ENCODE measurements at regions not wholly inside any gene's neighbourhood (a gene's known extent, or its start where the extent isn't known, plus 50 kb on each side); places are given as distances from the start of the nearest gene placed in this dataset.

DNA sequence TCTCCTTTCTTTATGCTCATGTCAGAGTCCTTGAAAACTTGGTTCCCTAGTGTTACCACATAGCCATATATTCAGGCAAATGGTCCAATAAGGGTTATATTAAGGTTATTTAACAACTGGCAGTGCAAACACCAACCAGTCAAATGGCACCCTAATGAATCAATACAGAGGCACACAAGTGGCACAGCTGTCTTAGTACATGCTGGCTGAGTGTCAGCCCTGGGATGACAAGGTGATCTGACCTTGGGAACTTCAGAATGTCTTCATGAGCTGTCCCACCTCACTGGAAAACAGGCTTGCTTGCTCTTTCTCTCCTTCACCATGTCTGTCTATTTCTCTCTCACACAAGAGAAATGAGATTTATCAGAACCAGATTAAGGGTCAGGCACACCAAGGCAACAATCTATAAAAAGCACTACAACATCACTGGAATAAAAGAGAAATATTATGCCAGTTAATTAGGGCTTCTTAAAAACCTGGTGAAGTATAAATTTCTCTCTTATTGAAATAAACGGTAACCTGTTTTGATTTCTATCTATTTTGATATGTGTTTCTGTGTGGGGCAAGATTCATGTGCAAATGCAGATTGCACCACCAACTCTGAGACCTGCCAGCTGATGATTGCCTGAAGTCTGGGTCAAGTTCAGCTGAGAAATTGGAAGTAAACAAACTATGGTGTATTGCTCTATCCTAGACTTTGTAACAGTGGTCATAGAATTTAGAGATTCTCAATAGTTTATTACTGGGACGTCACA lies 140.7 kb downstream of the SREK1 start:
- TF ChIP-seq CTCF (IDR thresholded peaks at IDR 0.05; ENCODE audit: low read depth, low read length, poor library complexity, severe bottlenecking) (no peak), EZH2phosphoT487 (IDR thresholded peaks at IDR 0.05; ENCODE audit: borderline replicate concordance, low read length) (no peak)

Measured in DOHH2 (cell line).